Suppressor macrophage treated with lipopolysaccharide for 1 hour (primary cell): ENCODE measurements at regions not wholly inside any gene's neighbourhood (a gene's known extent, or its start where the extent isn't known, plus 50 kb on each side); places are given as distances from the start of the nearest gene placed in this dataset.

Experiments used
- DNase-seq, 3 donors: peaks; one replicate each; pipeline ENCODE4 v3.0.0-alpha.2; 2020 to 2022

DNA sequence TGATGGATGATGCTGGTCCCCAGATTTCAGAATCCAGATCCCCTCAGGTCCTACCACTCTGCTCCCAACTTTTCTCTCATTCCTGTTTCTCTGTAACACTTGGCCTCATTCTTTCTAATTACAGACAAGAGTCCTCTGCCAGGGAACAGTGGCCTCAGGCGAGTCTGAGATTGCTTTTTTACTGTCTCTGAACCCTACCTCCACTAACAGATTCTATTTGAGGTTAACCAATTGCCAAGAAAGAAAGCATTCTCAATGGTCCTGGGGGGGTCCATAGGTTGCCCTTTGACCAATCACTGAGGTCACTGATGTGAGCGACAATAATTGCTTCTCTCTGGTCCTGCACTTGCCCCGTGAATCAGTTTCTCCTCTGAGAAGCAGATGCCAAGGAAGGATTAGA is 145.2 kb upstream of the TMEM108 start:
- no peak for DNase-seq

DNA sequence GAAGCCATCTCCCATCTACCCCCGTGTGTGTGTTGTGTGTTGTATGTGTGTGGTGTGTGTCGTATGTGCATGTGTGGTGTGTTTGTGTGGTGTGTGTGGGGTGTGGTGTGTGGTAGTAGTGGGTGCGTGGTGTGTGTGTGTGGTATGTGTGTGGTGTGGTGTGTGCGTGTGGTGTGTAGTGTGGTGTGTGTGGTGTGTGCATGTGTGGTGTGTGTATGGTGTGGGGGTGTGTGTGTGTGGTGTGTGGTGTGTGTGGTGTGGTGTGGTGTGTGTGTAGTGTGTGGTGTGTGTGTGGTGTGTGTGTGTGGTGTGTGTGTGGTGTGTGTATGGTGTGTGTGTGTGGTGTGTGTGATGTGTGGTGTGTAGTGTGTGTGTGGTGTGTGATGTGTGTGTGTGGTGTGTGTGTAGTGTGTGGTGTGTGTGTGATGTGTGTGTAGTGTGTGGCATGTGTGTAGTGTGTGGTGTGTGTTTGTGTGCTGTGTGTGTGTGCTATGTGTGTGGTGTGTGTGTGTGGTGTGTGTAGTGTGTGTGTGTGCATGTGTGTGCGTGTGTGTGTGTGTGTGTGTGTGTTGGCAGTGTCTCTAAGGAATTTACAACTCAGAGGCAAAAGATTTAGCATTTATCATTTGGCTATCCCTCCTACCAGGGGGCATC is 156.3 kb upstream of the TMEM108 start:
- DNase-seq, result no peak

DNA sequence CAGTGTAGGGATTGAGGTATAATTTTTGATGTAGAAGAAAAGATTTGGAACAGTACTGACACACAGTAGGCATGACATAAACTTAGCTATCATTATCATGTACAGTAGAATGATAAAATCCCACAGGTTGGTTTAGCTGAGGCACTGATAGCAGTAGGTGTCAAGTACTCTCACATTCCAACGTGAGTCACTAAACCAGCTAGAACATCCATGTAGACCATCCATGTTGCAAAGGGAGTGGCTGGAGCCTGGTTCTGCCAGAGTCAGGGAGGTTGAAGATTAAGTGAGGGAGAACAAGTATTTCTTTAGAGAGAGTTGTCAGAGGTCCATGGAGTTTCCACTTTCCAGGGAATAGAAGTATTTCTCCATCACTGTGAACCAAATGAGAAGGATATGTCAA is 157.2 kb upstream of the TMEM108 start:
- DNase-seq, result no peak

DNA sequence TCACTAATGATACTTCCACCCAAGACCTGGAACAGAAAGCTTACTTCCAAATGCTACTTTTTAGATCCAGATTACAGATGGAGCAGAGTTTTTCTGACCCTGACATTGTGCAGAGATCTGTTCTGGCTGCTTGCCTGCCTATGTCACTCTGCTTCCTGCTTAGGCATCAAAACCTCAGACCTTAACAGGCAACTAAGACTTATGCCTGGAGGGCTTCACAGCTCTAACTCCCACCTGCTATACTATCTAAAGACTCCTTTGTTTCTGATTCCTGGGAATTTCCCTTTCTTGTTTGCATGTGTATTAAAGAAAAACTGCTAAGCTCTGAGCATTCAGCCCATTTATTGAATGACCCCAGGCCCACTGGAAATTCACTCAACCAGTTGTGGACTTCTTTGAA is 157.4 kb upstream of the NPHP3 start:
- DNase-seq, result no peak

DNA sequence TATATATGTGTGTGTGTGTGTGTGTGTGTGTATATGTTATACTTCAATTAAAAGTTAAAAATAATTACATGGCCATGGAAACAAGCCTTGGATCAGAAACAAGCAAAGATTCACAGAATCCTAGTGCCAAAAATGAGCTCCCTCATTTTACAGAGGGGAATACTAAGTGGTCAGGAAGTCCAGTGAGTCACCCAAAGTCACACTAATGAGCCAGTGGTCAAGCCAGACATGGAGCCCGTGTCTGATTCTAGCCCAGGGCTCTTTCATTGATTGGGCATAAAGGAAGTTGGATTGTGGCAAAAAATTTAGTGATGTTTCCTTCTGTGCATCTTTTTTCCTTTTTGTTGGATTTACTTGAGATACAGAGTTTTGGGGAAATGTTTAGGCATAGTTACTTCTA is 152.5 kb upstream of the NPHP3 start:
- DNase-seq, result no peak

DNA sequence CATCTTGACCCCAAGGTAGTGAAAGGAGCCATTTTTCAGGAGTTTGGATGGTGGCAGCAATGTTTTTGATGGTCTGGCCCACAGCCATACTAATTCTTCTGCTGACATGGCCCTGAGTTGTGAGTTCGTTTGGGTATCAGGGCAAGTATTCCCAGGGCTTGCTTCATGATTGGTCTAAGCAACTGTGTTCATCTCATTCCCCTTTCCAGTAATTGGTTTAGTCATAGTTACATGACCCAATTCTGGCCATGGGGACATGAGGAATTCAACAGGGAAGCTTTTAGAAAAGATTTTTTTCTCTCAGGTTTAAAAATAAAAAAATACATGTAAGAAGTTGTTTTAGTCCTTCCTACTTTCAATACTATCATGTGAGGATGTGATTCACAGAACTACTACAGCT is 150.5 kb upstream of the NPHP3 start:
- DNase-seq, result no peak

DNA sequence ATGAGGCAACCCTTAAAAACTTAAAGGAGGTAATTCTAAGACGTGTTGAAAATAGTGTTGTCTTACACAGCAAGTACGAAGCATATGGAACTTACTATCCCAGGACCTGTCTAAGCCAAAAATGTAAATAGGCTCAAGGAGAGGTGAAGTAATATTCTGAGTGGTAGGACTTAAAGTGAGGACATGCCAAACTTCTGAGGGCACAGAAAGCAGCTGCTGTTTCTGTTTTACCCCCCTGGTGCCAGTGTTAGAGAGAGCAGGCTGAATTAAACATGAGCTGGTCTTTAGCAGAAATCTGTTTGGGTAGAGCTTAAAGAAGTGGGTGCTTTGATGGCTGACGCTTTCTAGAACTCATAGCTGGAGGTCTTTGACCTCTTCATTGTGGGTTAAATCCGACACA is 149.7 kb upstream of the NPHP3 start:
- DNase-seq, result no peak

DNA sequence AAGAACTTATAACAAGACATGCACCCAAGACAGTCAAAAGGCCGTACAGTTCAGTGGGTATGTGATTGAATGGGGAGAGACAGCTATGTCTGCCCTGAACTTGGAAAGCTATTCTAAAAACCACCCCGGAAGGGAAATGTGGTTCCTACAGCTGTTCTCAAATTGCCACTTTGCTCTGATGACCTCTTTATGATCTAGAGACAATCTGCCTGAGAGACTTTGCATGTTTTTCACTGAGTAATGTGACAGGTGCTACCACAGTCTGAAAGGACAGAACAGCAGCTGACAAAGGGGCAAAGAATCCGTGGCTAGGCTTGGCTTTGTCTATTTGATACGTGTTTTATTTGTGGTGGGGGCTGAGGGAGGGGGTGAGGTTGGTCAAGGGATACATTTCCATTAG is 148.3 kb upstream of the NPHP3 start:
- no peak for DNase-seq

DNA sequence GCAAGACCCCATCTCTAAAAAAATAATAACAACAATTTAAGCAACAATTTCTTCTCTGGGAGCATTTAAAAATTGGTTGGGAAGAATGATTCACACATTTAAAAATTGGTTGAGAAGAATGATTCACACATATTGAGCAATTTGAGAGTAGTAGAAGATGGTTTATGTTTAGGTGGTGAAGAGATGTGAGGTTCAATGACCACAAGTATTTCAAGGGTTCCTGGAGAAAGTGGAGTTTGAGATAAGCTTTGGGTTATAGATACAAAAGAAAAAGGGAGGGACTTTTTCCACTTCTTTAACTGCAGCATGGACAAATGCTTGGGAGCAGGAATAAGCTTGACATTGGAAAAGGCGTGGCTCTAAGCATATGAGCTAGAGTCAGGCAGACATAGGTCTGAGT is 145.7 kb upstream of the NPHP3 start:
- DNase-seq, result no peak

DNA sequence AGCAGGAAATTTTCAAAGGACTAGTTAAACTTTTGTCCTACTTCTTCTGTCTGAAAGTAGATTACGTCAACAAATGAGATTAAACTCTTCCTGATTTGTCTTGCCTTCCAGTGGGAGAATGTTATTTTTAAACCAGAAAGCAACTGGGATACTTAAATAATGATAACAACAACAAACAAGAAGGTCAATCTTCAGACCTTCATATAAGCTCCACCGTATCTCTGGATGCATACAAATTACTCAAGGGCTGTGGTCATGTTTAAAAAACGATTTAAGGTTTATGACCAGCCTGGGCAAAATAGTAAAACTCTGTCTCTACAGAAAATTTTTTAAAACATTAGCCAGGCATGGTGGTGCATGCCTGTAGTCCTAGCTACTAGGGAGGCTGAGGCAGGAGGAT is 145.3 kb upstream of the NPHP3 start:
- no peak for DNase-seq

DNA sequence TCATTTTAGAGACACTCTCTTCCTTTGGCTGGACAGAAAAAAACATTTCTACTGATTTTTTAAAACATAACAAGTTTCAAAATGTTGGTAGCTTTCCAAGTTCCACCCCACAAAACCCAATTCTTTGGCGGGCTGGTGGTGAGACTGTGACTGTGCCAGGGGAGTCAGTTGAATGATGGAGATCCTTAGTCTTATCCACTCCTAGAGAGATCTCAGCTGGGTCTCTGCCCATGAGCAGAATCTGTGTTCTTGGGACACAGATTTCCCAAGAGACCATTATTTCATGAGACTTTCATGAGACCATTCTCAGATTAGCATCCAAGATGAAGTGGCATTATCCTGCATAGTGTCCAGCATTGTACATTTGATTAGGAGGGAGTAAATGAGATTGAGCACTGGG is 135.1 kb upstream of the NPHP3 start:
- no peak for DNase-seq

DNA sequence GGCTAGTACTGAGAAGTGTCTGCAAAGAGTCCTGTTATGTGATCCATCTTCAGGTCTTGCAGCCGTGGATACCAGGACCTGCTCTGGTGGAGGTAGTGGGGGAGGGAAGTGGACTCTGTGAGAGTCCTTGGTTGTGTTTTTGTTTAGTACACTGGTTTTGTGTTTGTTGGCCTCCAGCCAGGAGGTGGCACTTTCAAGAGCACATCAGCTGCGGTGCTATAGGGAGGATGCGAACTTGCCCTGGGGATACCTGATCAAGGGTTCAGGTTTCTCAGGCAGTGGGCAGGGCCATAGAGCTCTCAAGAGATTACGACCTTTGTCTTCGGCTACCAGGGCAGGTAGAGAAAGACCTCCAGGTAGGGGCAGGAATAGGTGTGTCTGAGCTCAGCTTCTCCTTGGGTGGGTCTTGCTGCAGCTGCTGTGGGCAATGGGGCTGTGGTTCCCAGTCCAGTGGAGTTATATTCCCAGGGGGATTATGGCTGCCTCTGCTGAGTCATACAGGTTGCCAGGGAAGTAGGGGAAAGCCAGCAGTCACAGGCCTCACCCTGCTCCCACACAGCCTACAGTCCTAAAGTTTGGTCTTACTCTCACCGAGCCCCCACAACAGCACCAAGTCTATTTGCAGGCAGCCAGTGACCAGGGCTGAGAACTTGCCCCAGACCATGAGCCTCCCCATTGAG is 132.8 kb upstream of the NPHP3 start:
- no peak for DNase-seq

DNA sequence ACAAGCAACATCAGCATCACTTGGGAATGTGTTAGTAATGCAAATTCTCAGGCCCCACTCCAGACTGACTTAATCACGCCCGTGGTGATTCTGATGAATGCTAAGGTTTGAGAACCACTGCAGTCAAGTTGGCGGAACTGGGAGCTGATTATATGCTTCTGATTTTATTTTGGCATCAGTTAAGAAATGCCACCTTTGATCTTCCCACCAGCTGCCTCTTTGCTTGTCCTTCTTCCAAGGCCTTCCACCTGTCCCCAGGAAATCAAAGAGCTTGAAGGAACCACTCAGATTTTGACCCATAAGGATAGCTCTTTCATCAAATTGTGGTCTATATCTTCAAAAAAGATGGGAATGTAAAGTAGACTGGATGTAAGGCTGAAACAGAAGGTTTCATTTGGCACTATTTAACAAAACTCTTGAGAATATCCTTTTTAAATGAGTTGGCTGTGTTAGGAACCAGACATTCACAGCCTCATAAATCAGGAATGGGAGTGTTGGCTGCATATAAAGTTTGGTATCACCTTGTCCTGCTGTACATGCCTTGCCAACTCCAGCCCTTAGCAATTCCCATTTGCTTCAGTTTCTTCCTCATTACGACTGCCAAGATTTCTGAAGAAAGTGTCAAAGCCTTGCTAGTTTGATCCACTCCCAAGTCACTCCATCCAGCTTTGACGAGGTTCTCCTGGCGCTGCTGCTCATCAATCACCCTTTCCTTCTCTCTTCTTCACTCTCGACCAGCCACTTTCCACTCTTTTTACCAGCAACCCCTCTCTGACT is 125.8 kb upstream of the NPHP3 start:
- DNase-seq, result no peak

DNA sequence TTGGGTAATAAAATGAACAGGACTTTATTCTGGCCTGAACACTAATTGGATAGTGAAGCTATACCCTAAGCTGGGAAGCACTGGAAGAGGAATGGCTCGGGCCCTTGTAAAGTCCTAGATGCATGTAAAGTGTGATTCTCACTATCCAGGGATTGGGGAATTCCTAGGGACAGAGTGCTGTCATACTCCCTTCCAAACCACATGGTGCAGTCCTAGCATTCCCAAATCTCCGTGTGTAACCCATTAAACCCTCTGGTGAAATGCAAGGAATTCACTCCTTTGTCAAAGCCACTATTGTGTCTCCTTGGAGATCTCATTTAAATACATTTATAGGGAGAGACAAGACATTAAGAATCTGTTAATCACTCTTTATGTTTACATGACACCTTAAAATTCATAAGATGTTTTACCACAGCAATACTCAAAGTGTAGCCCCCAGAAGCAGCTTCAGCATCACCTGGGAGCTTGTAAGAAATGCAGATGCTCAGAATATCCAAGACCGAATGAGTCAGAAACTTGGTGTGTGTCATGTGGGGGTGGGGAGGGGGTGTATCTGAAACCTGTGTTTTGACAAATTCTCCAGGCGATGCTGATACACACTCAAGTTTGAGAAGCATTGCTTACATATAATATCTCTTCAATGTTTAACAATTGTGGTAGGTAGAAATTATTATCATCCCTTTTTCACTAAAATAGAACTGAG is 121.8 kb upstream of the NPHP3 start:
- no peak for DNase-seq

DNA sequence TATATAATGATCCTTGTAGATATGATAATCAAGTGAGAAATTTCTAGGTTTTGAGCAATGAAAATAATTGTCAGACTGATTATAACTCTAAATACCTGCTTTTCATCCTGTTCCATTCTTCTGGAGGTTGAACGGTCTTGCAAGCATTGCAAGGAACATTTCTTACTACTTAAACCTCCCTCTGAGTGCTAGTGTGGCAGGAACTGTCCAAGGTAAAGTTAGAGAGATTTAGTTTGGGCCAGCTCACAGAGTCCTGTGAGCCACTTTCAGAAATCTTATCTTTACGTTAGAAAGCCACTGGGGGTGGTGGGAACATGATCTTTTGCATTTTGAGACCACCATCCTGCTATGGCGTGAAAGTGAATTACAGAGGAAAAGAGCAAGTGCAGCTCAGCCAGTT is 121.1 kb upstream of the NPHP3 start:
- DNase-seq, result no peak

DNA sequence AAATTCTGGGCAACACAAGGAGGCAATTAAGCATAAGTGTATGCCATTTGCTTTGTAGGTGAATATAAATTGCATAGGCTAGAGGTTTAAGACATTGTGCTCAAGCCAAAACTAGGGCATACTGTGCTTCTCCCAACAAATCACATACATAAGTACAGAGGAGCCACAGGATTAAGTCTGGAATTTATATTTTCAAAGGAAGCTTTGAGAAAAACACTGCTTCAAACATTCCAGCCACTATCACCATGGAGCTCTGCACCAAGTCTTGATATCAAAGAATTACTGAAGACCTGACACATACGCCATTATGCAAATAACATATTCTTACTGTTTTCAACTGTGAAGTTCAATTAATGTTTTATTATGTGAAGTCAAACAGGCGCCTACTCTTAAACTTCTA is 119.4 kb upstream of the NPHP3 start:
- no peak for DNase-seq

DNA sequence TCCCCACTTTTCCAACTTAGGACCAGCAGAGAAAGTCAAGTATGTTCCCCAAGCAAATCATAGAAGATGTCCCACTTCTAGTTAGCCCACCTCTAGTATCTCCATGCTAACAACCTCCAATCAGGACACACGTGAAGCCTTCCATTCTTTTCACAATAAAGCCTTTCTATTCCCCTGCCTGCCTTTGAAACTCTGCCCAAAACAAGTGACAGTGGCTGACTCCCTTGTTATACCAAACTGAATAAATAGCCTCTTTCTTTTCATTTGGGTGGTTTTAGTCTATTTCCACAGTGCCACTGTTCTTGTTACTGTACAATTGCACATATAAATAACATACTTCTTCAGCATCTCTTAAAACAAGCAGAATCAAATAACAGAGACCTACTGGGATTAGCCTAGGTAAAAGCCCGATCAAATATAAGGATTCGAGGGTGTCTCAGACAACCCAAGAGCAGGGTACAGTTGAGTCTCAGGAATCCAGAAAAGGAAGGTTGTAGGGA is 118.0 kb upstream of the NPHP3 start:
- DNase-seq, result no peak

DNA sequence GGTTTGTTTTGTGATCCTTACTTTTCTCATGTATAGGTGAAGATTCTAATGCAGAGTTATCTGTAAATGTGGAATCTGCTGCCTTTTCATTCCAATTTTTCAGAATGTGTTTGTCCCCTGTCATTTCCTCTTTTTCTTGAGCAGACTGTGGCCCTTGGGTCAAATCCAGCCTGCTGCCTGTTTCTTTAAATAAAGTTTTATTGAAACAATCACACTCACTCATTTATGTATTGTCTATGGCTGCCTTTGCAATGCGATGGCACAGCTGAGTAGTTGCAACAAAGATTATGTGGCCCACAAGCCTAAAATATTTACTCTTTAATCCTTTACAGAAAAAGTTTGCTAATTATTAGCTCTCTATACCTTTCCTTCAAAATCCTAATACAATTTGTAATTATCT is 116.3 kb upstream of the NPHP3 start:
- no peak for DNase-seq

DNA sequence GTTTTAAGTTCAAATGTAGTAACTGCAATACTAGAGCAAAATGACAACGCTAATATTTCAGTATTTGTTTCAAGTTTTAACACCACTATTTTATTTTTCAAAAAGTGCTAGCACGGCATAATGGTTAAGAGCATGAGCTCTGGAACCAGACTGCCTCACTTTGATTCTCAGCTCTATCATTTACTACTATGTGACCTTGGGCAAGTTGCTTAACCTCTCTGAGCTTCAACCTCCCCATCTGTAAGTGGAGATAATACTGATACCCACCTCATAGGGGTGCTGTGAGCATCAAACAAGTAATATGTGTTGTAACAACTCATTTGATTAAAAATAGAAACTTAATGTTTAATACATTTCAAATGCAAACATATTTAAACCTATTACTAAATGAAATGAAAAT is 115.4 kb upstream of the NPHP3 start:
- no peak for DNase-seq

DNA sequence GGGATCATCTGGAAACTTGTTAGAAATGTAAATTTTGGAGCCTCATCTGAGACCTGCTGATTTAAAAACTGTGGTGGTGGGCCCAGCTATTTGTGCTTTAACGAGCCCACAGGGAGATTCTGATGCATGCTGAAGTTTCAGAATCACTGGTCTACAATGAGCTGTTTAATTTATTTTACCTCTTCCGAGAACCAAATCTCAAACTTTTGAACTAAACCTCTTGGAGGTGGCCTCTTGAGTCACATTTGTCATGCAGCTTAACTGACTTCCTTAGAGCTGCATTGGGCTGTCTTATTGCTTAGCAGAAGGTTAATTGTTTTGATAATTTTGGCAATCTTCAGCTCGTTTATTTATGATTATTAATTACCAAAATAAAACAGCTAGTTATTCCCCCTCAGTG is 112.1 kb upstream of the NPHP3 start:
- DNase-seq, result no peak

DNA sequence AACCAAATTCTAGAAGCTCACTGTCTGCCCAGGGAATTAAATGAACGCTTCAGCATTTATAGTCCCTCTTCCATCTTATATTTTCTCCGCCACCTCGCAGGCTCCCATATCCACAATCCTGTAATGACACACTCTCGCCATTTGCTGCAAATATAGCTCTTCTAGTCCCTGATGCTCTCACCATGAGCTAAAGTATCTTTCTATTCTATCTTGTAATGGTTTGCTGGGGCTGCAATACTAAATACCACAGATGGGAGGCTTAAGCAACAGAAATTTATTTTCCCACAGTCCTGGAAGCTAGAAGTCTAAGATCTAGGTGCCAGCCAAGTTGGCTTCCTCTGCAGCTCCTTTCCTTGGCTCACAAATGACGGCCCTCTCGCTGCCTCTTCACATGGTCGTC is 106.9 kb upstream of the NPHP3 start:
- DNase-seq, result no peak

DNA sequence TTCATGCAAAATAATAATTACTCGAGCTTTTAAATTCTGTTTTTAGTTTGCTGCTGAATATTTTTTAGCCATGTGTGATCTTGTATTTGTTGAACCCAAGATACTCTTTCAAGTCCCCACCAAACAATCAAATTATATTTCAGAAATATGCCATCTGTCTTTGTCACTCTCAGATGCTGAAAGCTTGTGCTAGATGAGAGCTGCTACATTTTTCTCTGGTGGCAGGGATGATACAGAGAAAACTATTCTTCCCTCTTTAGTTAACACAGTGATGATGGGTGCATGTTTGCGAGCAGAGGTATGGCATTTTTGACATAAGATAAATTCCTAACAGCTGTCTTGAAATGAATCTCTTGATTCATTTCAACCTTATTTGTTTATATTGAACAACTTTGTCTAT is 100.6 kb upstream of the NPHP3 start:
- DNase-seq, result no peak

DNA sequence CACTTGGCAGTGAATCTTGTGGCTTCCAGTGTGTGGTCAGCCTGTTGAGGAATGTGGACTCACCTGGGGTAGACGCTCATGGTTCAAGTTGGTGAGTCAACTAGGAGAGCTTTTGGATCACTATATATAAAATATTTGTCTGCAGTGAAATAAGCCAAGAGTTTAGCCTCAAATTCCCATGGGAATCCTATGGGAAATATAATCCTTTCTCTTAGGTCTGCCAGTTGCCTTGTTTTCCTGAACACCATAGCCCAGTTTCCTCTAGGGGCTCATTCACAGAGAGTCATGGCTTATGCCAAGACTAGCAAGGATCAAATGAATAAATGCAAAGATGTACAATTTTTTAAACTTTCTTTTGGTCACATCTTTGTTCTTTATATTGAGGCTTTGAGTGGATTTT is 100.1 kb upstream of the NPHP3 start:
- no peak for DNase-seq

DNA sequence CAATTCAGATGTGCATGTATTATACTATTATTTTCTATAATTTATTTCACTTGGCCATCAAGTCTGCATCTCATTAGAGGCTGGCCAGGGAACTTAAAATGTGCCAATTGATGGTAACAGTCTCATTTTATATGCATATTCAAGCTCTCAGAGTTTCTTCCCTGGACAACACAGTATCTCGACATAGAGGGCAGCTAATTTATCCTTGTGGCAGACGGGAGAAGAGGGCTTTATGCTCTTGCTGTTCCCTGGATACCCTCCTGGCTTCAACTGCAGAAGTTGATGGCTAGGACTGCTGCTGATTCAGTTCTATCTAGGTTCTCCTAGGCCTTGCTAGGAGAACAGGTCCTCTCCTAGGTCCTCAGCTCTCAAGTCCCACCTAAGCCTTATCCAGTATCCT is 99.1 kb upstream of the NPHP3 start:
- no peak for DNase-seq
